Astrocyte of the cerebellum (primary cell): ENCODE measurements at regions not wholly inside any gene's neighbourhood (a gene's known extent, or its start where the extent isn't known, plus 50 kb on each side); places are given as distances from the start of the nearest gene placed in this dataset.

ENCODE experiments used
- DNase-seq: peaks from one replicate; pipeline ENCODE4 v3.0.0-alpha.2; 2011; ENCODE audit warnings: low read depth
- H3K4me3 ChIP-seq: 2 replicates; pipeline ENCODE4 v1.5.1; 2011; ENCODE audit warnings: mild to moderate bottlenecking, low read depth, low read length, moderate library complexity
- in situ Hi-C: cut with HindIII; loops from 2 replicates; pipeline ENCODE4 v1.10.0; 2017; ENCODE audit warnings: low sequenced_read_pairs
- TF ChIP-seq, protein P1 (sequence below): IDR thresholded peaks from 2 replicates; pipeline ENCODE4 v1.5.1; 2012; ENCODE audit warnings: low read length, low read depth, moderate library complexity, mild to moderate bottlenecking; ENCODE audit errors: missing control alignments

DNA sequence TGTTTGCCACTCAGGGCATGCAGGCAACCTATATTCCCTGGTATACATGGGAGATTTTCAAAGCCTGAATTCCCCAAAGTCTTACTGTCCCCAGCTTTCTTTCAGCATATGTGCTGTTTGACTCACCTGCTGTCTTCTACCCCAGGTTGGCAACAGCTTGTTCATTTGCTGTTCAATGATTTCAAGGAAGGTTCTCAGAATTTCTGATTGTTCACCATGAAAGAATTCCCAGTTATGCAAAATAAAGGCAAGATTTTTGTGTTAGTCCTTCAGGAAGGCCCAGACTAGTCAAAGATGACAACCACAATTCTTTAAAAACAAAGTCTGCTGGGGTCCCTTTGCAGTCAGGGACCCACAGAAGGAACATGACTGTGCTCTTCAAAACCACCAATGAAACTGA lies 1057.8 kb upstream of the CDH2 start:
- TF ChIP-seq, protein P1, sequence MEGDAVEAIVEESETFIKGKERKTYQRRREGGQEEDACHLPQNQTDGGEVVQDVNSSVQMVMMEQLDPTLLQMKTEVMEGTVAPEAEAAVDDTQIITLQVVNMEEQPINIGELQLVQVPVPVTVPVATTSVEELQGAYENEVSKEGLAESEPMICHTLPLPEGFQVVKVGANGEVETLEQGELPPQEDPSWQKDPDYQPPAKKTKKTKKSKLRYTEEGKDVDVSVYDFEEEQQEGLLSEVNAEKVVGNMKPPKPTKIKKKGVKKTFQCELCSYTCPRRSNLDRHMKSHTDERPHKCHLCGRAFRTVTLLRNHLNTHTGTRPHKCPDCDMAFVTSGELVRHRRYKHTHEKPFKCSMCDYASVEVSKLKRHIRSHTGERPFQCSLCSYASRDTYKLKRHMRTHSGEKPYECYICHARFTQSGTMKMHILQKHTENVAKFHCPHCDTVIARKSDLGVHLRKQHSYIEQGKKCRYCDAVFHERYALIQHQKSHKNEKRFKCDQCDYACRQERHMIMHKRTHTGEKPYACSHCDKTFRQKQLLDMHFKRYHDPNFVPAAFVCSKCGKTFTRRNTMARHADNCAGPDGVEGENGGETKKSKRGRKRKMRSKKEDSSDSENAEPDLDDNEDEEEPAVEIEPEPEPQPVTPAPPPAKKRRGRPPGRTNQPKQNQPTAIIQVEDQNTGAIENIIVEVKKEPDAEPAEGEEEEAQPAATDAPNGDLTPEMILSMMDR, result no peak
- no peak for DNase-seq
- in situ Hi-C loops, result no loop called here
- no peak overlapping the region for H3K4me3 ChIP-seq

- in situ Hi-C loops, result no loop called here
- DNase-seq, result no peak
- no peak overlapping the region for H3K4me3 ChIP-seq
- TF ChIP-seq, protein P1, result no peak
Observed at GRCh38 chr18:29226213-29226612, 1049.3 kb upstream of the CDH2 start.

GRCh38 chr18:29225351-29225750 lies 1048.4 kb upstream of the CDH2 start:
- no peak for DNase-seq
- in situ Hi-C loops, result no loop called here
- TF ChIP-seq, protein P1, result no peak
- H3K4me3 ChIP-seq, result no peak overlapping the region

DNA sequence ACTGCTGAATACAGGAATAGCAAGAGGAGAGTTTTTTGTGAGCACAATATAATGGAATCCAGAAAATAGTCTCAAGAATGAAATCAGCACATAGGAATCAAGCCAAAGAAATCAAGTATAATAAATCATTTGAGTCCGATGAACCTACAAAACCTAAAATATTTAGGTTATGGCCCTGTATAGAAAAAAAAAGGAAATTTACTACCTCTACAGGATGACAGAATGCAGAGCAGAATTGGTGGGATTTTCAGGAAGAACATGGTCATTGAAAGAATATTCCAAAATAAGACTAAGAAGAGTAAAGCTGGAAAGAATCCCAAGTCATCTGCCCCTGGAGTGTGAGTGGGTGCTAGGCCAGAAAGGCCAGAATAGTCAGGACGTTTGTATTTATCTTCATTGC lies 1041.2 kb upstream of the CDH2 start:
- TF ChIP-seq, protein P1, result no peak
- no peak for DNase-seq
- in situ Hi-C loops, result no loop called here

DNA sequence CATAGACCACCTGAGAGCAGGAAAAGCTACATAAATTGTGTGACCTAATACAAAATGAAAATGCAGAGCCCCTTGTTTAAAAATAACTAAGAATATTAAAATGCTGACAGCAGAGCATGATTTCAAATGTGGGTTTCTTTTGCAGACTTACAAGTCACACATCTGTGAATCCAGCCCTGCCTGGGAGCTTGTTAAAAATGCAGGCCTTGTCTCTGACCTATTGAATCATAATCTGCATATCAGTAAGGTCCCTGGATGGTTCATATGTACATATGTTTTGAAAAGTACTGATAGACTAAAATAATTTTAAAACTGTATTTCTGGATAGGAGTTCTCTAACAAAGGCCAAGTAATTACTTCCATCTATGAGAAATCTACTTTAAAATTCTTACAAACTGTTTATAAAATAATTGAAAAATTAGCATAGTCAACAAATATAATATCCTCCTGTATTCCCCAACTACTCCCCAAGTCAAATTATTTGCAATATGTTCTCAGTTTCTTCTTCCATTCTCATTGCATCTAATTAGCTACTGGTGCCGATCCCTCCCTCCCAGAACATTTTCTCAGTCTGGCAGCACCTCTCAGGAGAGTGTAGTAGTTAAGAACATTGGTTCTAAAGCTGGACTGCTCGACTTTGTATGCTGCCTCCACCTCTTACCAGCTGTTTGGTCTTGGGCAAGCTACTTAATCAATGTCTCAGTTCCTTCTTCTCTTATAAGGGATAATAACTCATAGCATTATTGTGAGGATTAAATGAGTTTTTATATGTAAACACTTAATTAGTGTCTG lies 1040.4 kb upstream of the CDH2 start:
- DNase-seq, result no peak

More for the DNA sequence above, 1041.2 kb upstream of the CDH2 start:
- no peak overlapping the region for H3K4me3 ChIP-seq

DNA sequence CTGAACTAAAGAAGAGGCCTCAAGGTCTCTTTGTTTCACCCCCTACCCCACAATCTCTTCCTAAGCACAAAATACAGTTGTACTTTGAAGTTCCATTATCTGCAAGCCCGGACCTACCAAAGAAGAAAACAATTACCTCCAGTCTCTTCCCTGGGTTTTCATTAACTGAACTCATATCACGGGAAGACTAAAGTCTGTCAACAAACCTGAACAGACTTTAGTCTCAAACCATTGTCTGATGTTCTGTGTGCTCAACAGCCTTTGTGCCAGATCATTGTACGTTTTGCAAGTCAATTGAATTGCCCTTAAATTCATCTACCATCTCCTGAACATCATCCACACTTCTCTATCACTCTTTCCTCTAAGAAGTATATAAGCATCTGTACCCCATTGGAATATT lies 1021.9 kb upstream of the CDH2 start:
- H3K4me3 ChIP-seq, result no peak overlapping the region
- no peak for DNase-seq
- in situ Hi-C loops, result no loop called here
- TF ChIP-seq, protein P1, result no peak

More for the DNA sequence above, 1040.4 kb upstream of the CDH2 start:
- in situ Hi-C loops, result no loop called here
- no peak overlapping the region for H3K4me3 ChIP-seq
- TF ChIP-seq, protein P1, result no peak
